ENCODE measurements at regions not wholly inside any gene's neighbourhood (a gene's known extent, or its start where the extent isn't known, plus 50 kb on each side); places are given as distances from the start of the nearest gene placed in this dataset.
"Not testable (repeated sequence)": the region's sequence is repeated elsewhere in the genome, so short reads cannot be mapped to it uniquely, and the experiment has no call there.

GRCh38 chr2:12558519-12558918 is 158.2 kb upstream of the TRIB2 start:
- no peaks in the 10 kb centered on the region for H3K36me3 ChIP-seq
- H3K27ac ChIP-seq: no peak overlapping the region
- TF ChIP-seq CTCF (IDR thresholded peaks at IDR 0.05): no peak
- H3K4me3 ChIP-seq: no peak overlapping the region
- intact Hi-C loops (cut with DNase I; ENCODE audit: low total_unique reads): loop anchor here (5.0 to 10.0 kb wide), 2 partner anchors 159 to 376 kb away; partner anchors contain the start of gene TRIB2
- no peaks in the 10 kb centered on the region for H3K9me3 ChIP-seq
- H3K4me1 ChIP-seq: peaks cover 0 to 25% (median 12%) of the 10 kb centered on the region in 4 donors
- no peaks in the 10 kb centered on the region for H3K27me3 ChIP-seq
- DNase-seq: no peak

- H3K4me1 ChIP-seq: peaks cover 0 to 13% (median 3%) of the 10 kb centered on the region in 4 donors
- no peak for TF ChIP-seq CTCF (IDR thresholded peaks at IDR 0.05)
- no peaks in the 10 kb centered on the region for H3K36me3 ChIP-seq
- H3K27me3 ChIP-seq: no peaks in the 10 kb centered on the region
- no peak for DNase-seq
- no peak overlapping the region for H3K4me3 ChIP-seq
- intact Hi-C loops (cut with DNase I; ENCODE audit: low total_unique reads): no loop called here
- H3K9me3 ChIP-seq: no peaks in the 10 kb centered on the region
- H3K27ac ChIP-seq: no peak overlapping the region
Measured at GRCh38 chr2:12560618-12561017, 156.1 kb upstream of the TRIB2 start.

- DNase-seq: no peak
- Histone ChIP-seq H3K27ac (no peak overlapping the region), H3K9me3 (no peaks in the 10 kb centered on the region), H3K36me3 (no peaks in the 10 kb centered on the region), H3K4me3 (no peak overlapping the region), H3K27me3 (no peaks in the 10 kb centered on the region), H3K4me1 (no peaks in the 10 kb centered on the region)
- intact Hi-C loops (cut with DNase I; ENCODE audit: low total_unique reads): no loop called here
- TF ChIP-seq CTCF (IDR thresholded peaks at IDR 0.05): no peak
Measured at GRCh38 chr2:12567411-12567810, 149.3 kb upstream of the TRIB2 start.

GRCh38 chr2:12569510-12569909 is 147.2 kb upstream of the TRIB2 start:
- H3K36me3 ChIP-seq; intact Hi-C loops (cut with DNase I; ENCODE audit: low total_unique reads): not testable (repeated sequence)

GRCh38 chr2:12569929-12570328 is 146.8 kb upstream of the TRIB2 start:
- DNase-seq; H3K36me3 ChIP-seq; H3K9me3 ChIP-seq; H3K27ac ChIP-seq; H3K4me1 ChIP-seq; H3K27me3 ChIP-seq; H3K4me3 ChIP-seq; intact Hi-C loops (cut with DNase I; ENCODE audit: low total_unique reads): not testable (repeated sequence)

More at GRCh38 chr2:12569510-12569909, 147.2 kb upstream of the TRIB2 start:
- not testable (repeated sequence) for H3K9me3 ChIP-seq, H3K27me3 ChIP-seq, DNase-seq, H3K27ac ChIP-seq, H3K4me3 ChIP-seq, H3K4me1 ChIP-seq

GRCh38 chr2:12577091-12577490 is 139.6 kb upstream of the TRIB2 start:
- TF ChIP-seq CTCF (IDR thresholded peaks at IDR 0.05): no peak
- H3K27ac ChIP-seq: no peak overlapping the region
- H3K9me3 ChIP-seq: no peaks in the 10 kb centered on the region
- no peak overlapping the region for H3K4me3 ChIP-seq
- intact Hi-C loops (cut with DNase I; ENCODE audit: low total_unique reads): no loop called here
- H3K4me1 ChIP-seq: no peaks in the 10 kb centered on the region
- no peak for DNase-seq
- no peaks in the 10 kb centered on the region for H3K27me3 ChIP-seq
- no peaks in the 10 kb centered on the region for H3K36me3 ChIP-seq

GRCh38 chr2:12577567-12578253 is 139.0 kb upstream of the TRIB2 start:
- Histone ChIP-seq H3K4me3 (no peak overlapping the region), H3K4me1 (no peaks in the 10 kb centered on the region), H3K27me3 (no peaks in the 10 kb centered on the region), H3K9me3 (no peaks in the 10 kb centered on the region), H3K27ac (no peak overlapping the region), H3K36me3 (no peaks in the 10 kb centered on the region)
- intact Hi-C loops (cut with DNase I; ENCODE audit: low total_unique reads): no loop called here
- DNase-seq: no peak
- TF ChIP-seq CTCF (IDR thresholded peaks at IDR 0.05): no peak

Measured in tibial artery (tissue), 4 donors.